AG04449 (cell line): ENCODE measurements at regions not wholly inside any gene's neighbourhood (a gene's known extent, or its start where the extent isn't known, plus 50 kb on each side); places are given as distances from the start of the nearest gene placed in this dataset.

Experiments
- CTCF ChIA-PET: fragments of 350-600 bp; formaldehyde crosslinking; extraction: SDS; loops from one replicate; lab custom pipeline; 2021; ENCODE audit warnings: antibody characterized with exemption; lab: Yijun Ruan, JAX
- POLR2A ChIA-PET: fragments of 400-600, 350-600 bp; formaldehyde crosslinking; extraction: SDS; loops from one replicate; lab custom pipeline; 2020; ENCODE audit warnings: antibody characterized with exemption, inconsistent platforms; lab: Yijun Ruan, JAX
- DNase-seq: peaks from one replicate; pipeline ENCODE4 v3.0.0-alpha.2; 2010; ENCODE audit warnings: low read depth, low spot score
- H3K4me3 ChIP-seq: 2 replicates; pipeline ENCODE4 v1.5.1; 2011; ENCODE audit warnings: low read depth, mild to moderate bottlenecking, control low read depth, low read length
- CTCF ChIP-seq: IDR thresholded peaks from one replicate; pipeline ENCODE4 v1.5.1; 2011; ENCODE audit warnings: mild to moderate bottlenecking, moderate library complexity, low read length, control low read depth, inconsistent platforms; ENCODE audit not compliant: insufficient read depth; ENCODE audit errors: missing control alignments

- no peak overlapping the region for H3K4me3 ChIP-seq
- POLR2A ChIA-PET: no interaction called here
- CTCF ChIA-PET: no interaction called here
- no peak for TF ChIP-seq CTCF
- DNase-seq: no peak
Observed at GRCh38 chr3:153880493-153880892, 240.7 kb upstream of the ARHGEF26 start.

GRCh38 chr3:153881201-153881600 lies 240.0 kb upstream of the ARHGEF26 start:
- DNase-seq: no peak

GRCh38 chr3:153885359-153885758 lies 235.8 kb upstream of the ARHGEF26 start:
- POLR2A ChIA-PET: no interaction called here
- CTCF ChIA-PET: no interaction called here
- H3K4me3 ChIP-seq: no peak overlapping the region
- no peak for TF ChIP-seq CTCF
- DNase-seq: no peak

More at GRCh38 chr3:153881201-153881600, 240.0 kb upstream of the ARHGEF26 start:
- H3K4me3 ChIP-seq: no peak overlapping the region
- CTCF ChIA-PET: no interaction called here
- POLR2A ChIA-PET: no interaction called here
- TF ChIP-seq CTCF: no peak

- DNase-seq: no peak
- CTCF ChIA-PET: no interaction called here
- no peak for TF ChIP-seq CTCF
Observed at GRCh38 chr3:153889905-153890334, 231.3 kb upstream of the ARHGEF26 start.

GRCh38 chr3:153892126-153892525 lies 229.1 kb upstream of the ARHGEF26 start:
- no peak for DNase-seq
- no peak for TF ChIP-seq CTCF
- POLR2A ChIA-PET: no interaction called here
- CTCF ChIA-PET: no interaction called here
- H3K4me3 ChIP-seq: no peak overlapping the region

More at GRCh38 chr3:153889905-153890334, 231.3 kb upstream of the ARHGEF26 start:
- no peak overlapping the region for H3K4me3 ChIP-seq
- POLR2A ChIA-PET: no interaction called here

- POLR2A ChIA-PET: no interaction called here
- CTCF ChIA-PET: no interaction called here
- DNase-seq: no peak
- no peak overlapping the region for H3K4me3 ChIP-seq
- TF ChIP-seq CTCF: no peak
Observed at GRCh38 chr3:153894857-153895256, 226.3 kb upstream of the ARHGEF26 start.
